Naive thymus-derived CD4-positive, alpha-beta T cell (primary cell): ENCODE measurements at regions not wholly inside any gene's neighbourhood (a gene's known extent, or its start where the extent isn't known, plus 50 kb on each side); places are given as distances from the start of the nearest gene placed in this dataset.

Experiments
- ATAC-seq: fragments of 150-1000 bp; cut with Tn5 transposase; 2 replicates; pipeline ENCODE4 v1.10.0; 2021; ENCODE audit warnings: mild to moderate bottlenecking, moderate library complexity
- CTCF ChIA-PET: fragments of 350-600 bp; sonication (Branson Sonifier 250); formaldehyde crosslinking; loops from one replicate; lab custom pipeline; 2021; ENCODE audit warnings: antibody characterized with exemption; lab: Charles Lee
- POLR2A ChIA-PET: fragments of 350-600 bp; sonication (Branson Sonifier 250); formaldehyde crosslinking; loops from one replicate; lab custom pipeline; 2021; ENCODE audit warnings: antibody characterized with exemption, inconsistent platforms; lab: Charles Lee
- DNase-seq, 9 donors: peaks; one replicate each; pipeline versions ENCODE4 v3.0.0 to v3.0.0-alpha.2; 2020 to 2022; ENCODE audit warnings: mixed read lengths in 1 of 9
- H3K27ac ChIP-seq: one replicate; pipeline ENCODE4 v1.7.0; 2013; ENCODE audit warnings: mild to moderate bottlenecking, low read depth, low read length, moderate library complexity
- H3K27me3 ChIP-seq, 2 donors: one replicate each; pipeline ENCODE4 v1.7.0; 2013; ENCODE audit warnings: low read length in 2 of 2, mild to moderate bottlenecking in 2 of 2, moderate library complexity in 2 of 2; ENCODE audit not compliant: control insufficient read depth in 2 of 2, insufficient read depth in 2 of 2
- H3K36me3 ChIP-seq, 3 experiments: 1 replicate in 2 of 3; 2 replicates in 1 of 3; pipeline ENCODE4 v1.7.0; 2013; ENCODE audit warnings: low read length in 3 of 3, mild to moderate bottlenecking in 3 of 3, moderate library complexity in 1 of 3; ENCODE audit not compliant: insufficient read depth in 3 of 3, control insufficient read depth in 2 of 3
- H3K4me1 ChIP-seq, 2 donors: one replicate each; pipeline ENCODE4 v1.7.0; 2013; ENCODE audit warnings: low read length in 2 of 2, mild to moderate bottlenecking in 2 of 2, moderate library complexity in 1 of 2; ENCODE audit not compliant: control insufficient read depth in 2 of 2, insufficient read depth in 2 of 2
- H3K4me3 ChIP-seq: 2 replicates; pipeline ENCODE4 v1.7.0; 2013; ENCODE audit warnings: mild to moderate bottlenecking, low read length
- H3K9me3 ChIP-seq, 3 experiments: 1 replicate in 2 of 3; 2 replicates in 1 of 3; pipeline ENCODE4 v1.7.0; 2013; ENCODE audit warnings: low read length in 3 of 3; ENCODE audit not compliant: control insufficient read depth in 2 of 3
- H3K27ac Mint-ChIP-seq, 9 donors: one replicate each; pipeline ENCODE4 v1.8.0; 2020 to 2022; ENCODE audit warnings: mixed read lengths in 9 of 9, mild to moderate bottlenecking in 8 of 9, moderate library complexity in 5 of 9, inconsistent platforms in 2 of 9
- H3K27me3 Mint-ChIP-seq, 5 donors: one replicate each; pipeline ENCODE4 v1.8.0; 2021 to 2022; ENCODE audit warnings: mixed read lengths in 5 of 5, mild to moderate bottlenecking in 1 of 5
- H3K36me3 Mint-ChIP-seq, 5 donors: one replicate each; pipeline ENCODE4 v1.8.0; 2020 to 2022; ENCODE audit warnings: mixed read lengths in 5 of 5, mild to moderate bottlenecking in 3 of 5, inconsistent platforms in 1 of 5
- H3K4me1 Mint-ChIP-seq, 7 donors: one replicate each; pipeline ENCODE4 v1.8.0; 2020 to 2022; ENCODE audit warnings: mixed read lengths in 7 of 7, mild to moderate bottlenecking in 3 of 7, inconsistent platforms in 1 of 7
- H3K4me3 Mint-ChIP-seq, 10 donors: one replicate each; pipeline ENCODE4 v1.8.0; 2020 to 2022; ENCODE audit warnings: mild to moderate bottlenecking in 10 of 10, mixed read lengths in 10 of 10, moderate library complexity in 6 of 10, inconsistent platforms in 2 of 10
- H3K9me3 Mint-ChIP-seq, 11 donors: one replicate each; pipeline ENCODE4 v1.8.0; 2020 to 2022; ENCODE audit warnings: mixed read lengths in 11 of 11, mild to moderate bottlenecking in 4 of 11, inconsistent platforms in 1 of 11, moderate library complexity in 1 of 11
- intact Hi-C, 2 donors: fragments of 100-400 bp; cut with micrococcal nuclease; formaldehyde crosslinking; loops; one replicate each; pipeline ENCODE4 v1.15.1; 2023

GRCh38 chr10:9987197-9987596, 1030.5 kb upstream of the CELF2 start:
- Histone ChIP-seq H3K27ac (no peak overlapping the region), H3K4me1 (no peaks in the 10 kb centered on the region), H3K9me3 (no peaks in the 10 kb centered on the region), H3K36me3 (no peaks in the 10 kb centered on the region), H3K27me3 (no peaks in the 10 kb centered on the region), H3K4me3 (no peak overlapping the region)
- Mint-ChIP-seq H3K4me3 (no peak overlapping the region), H3K4me1 (no peaks in the 10 kb centered on the region), H3K9me3 (peaks cover 0 to 15% (median 7%) of the 10 kb centered on the region in 11 donors), H3K27me3 (peaks cover 0 to 10% (median 3%) of the 10 kb centered on the region in 5 donors), H3K36me3 (no peaks in the 10 kb centered on the region), H3K27ac (no peak overlapping the region)
- intact Hi-C loops: no loop called here
- CTCF ChIA-PET: no interaction called here
- POLR2A ChIA-PET: no interaction called here
- DNase-seq: no peak
- ATAC-seq: no peak

GRCh38 chr10:9992661-9993060, 1025.0 kb upstream of the CELF2 start:
- H3K9me3 ChIP-seq: no peaks in the 10 kb centered on the region
- H3K4me3 ChIP-seq: no peak overlapping the region
- no peak for ATAC-seq
- no peak overlapping the region for H3K27ac Mint-ChIP-seq
- no peaks in the 10 kb centered on the region for H3K9me3 Mint-ChIP-seq
- H3K36me3 ChIP-seq: no peaks in the 10 kb centered on the region
- H3K27ac ChIP-seq: no peak overlapping the region
- intact Hi-C loops: no loop called here
- H3K27me3 Mint-ChIP-seq: peaks cover 0 to 10% (median 4%) of the 10 kb centered on the region in 5 donors
- H3K27me3 ChIP-seq: no peaks in the 10 kb centered on the region
- H3K4me1 ChIP-seq: no peaks in the 10 kb centered on the region
- no peaks in the 10 kb centered on the region for H3K4me1 Mint-ChIP-seq
- no peaks in the 10 kb centered on the region for H3K36me3 Mint-ChIP-seq
- CTCF ChIA-PET: no interaction called here
- DNase-seq: no peak
- H3K4me3 Mint-ChIP-seq: no peak overlapping the region
- POLR2A ChIA-PET: no interaction called here

- Histone ChIP-seq H3K36me3 (no peaks in the 10 kb centered on the region), H3K4me3 (no peak overlapping the region), H3K9me3 (no peaks in the 10 kb centered on the region), H3K27me3 (no peaks in the 10 kb centered on the region), H3K27ac (no peak overlapping the region), H3K4me1 (no peaks in the 10 kb centered on the region)
- Mint-ChIP-seq H3K27ac (no peak overlapping the region), H3K36me3 (no peaks in the 10 kb centered on the region), H3K4me1 (no peaks in the 10 kb centered on the region), H3K4me3 (no peak overlapping the region), H3K9me3 (peaks cover 0 to 2% (median 0%) of the 10 kb centered on the region in 11 donors), H3K27me3 (peaks cover 0 to 6% (median 3%) of the 10 kb centered on the region in 5 donors)
- POLR2A ChIA-PET: no interaction called here
- intact Hi-C loops: no loop called here
- DNase-seq: no peak
- CTCF ChIA-PET: no interaction called here
- no peak for ATAC-seq
Measured at GRCh38 chr10:9994131-9994530, 1023.5 kb upstream of the CELF2 start.

DNA sequence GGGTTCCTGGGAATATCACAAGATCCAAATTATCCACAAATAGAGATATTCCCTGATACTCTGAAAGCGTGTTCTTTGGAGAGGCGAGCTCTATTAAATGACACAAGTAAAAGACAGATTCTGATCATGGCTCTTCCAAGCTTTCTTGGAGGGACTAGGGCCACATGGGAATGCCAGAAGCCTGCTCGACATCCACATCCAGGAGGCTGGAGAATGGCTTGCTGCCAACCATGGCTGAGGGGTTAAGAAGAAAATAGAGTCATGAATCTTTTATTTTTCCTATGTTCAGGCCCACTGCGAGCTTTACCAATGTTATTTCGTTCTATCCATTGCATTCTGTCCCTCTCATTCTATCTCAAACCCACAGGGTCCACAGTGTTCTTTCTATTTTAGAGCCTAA, 1018.0 kb upstream of the CELF2 start:
- ATAC-seq: no peak
- Histone ChIP-seq H3K27ac (no peak overlapping the region), H3K4me1 (no peaks in the 10 kb centered on the region), H3K27me3 (no peaks in the 10 kb centered on the region), H3K4me3 (no peak overlapping the region), H3K36me3 (no peaks in the 10 kb centered on the region), H3K9me3 (no peaks in the 10 kb centered on the region)
- peaks cover 0 to 6% (median 0%) of the 10 kb centered on the region in 5 donors for H3K27me3 Mint-ChIP-seq
- POLR2A ChIA-PET: no interaction called here
- peaks cover 0 to 2% (median 0%) of the 10 kb centered on the region in 7 donors for H3K4me1 Mint-ChIP-seq
- H3K27ac Mint-ChIP-seq: no peak overlapping the region
- peaks cover 0 to 2% (median 0%) of the 10 kb centered on the region in 11 donors for H3K9me3 Mint-ChIP-seq
- DNase-seq: no peak
- H3K36me3 Mint-ChIP-seq: no peaks in the 10 kb centered on the region
- no peak overlapping the region for H3K4me3 Mint-ChIP-seq
- intact Hi-C loops: no loop called here
- CTCF ChIA-PET: no interaction called here

GRCh38 chr10:10007957-10008356, 1009.7 kb upstream of the CELF2 start:
- H3K27me3 Mint-ChIP-seq: peaks cover 0 to 12% (median 7%) of the 10 kb centered on the region in 5 donors
- no peak for DNase-seq
- Histone ChIP-seq H3K27me3 (no peaks in the 10 kb centered on the region), H3K4me3 (no peak overlapping the region), H3K27ac (no peak overlapping the region), H3K9me3 (no peaks in the 10 kb centered on the region), H3K36me3 (no peaks in the 10 kb centered on the region), H3K4me1 (no peaks in the 10 kb centered on the region)
- ChIA-PET POLR2A (no interaction called here), CTCF (no interaction called here)
- H3K27ac Mint-ChIP-seq: no peak overlapping the region
- no peak overlapping the region for H3K4me3 Mint-ChIP-seq
- ATAC-seq: no peak
- H3K36me3 Mint-ChIP-seq: no peaks in the 10 kb centered on the region
- intact Hi-C loops: no loop called here
- H3K4me1 Mint-ChIP-seq: peaks cover 0 to 2% (median 0%) of the 10 kb centered on the region in 7 donors
- no peaks in the 10 kb centered on the region for H3K9me3 Mint-ChIP-seq

DNA sequence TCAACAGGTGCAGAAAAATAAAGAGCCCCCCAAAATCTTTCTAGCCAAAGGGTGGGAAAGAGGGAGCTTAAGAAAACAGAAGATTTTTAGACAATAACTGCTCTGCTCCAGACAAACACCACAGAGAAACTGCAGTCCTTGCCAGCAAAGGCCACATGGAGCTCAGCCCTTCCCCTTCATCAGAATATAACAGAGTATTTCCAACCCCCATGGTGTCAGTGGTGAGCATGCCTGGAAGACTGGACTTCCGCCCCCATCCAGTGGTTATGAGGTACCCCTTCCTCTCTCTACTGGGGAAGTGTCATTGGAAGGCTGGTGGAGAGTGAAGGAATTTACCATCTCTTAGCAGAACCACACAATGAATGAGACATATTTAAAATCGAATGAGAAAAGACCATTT, 1007.3 kb upstream of the CELF2 start:
- Mint-ChIP-seq H3K36me3 (no peaks in the 10 kb centered on the region), H3K4me1 (no peaks in the 10 kb centered on the region), H3K27me3 (peaks cover 0 to 12% (median 7%) of the 10 kb centered on the region in 5 donors), H3K4me3 (no peak overlapping the region), H3K9me3 (no peaks in the 10 kb centered on the region), H3K27ac (no peak overlapping the region)
- ATAC-seq (no peak), DNase-seq (no peak)
- no peak overlapping the region for H3K4me3 ChIP-seq
- POLR2A ChIA-PET: no interaction called here
- H3K4me1 ChIP-seq: no peaks in the 10 kb centered on the region
- no peaks in the 10 kb centered on the region for H3K36me3 ChIP-seq
- no peaks in the 10 kb centered on the region for H3K9me3 ChIP-seq
- no peak overlapping the region for H3K27ac ChIP-seq
- no peaks in the 10 kb centered on the region for H3K27me3 ChIP-seq
- intact Hi-C loops: no loop called here
- CTCF ChIA-PET: no interaction called here

GRCh38 chr10:10014846-10015245, 1002.8 kb upstream of the CELF2 start:
- no peak overlapping the region for H3K27ac Mint-ChIP-seq
- Histone ChIP-seq H3K27me3 (no peaks in the 10 kb centered on the region), H3K4me3 (no peak overlapping the region), H3K27ac (no peak overlapping the region), H3K4me1 (no peaks in the 10 kb centered on the region), H3K36me3 (no peaks in the 10 kb centered on the region), H3K9me3 (no peaks in the 10 kb centered on the region)
- DNase-seq (no peak), ATAC-seq (no peak)
- H3K9me3 Mint-ChIP-seq: peaks cover 0 to 7% (median 2%) of the 10 kb centered on the region in 11 donors
- intact Hi-C loops: no loop called here
- H3K27me3 Mint-ChIP-seq: peaks cover 0 to 5% (median 5%) of the 10 kb centered on the region in 5 donors
- no peak overlapping the region for H3K4me3 Mint-ChIP-seq
- POLR2A ChIA-PET: no interaction called here
- no peaks in the 10 kb centered on the region for H3K4me1 Mint-ChIP-seq
- CTCF ChIA-PET: no interaction called here
- H3K36me3 Mint-ChIP-seq: no peaks in the 10 kb centered on the region
